Left lung (tissue), 4 donors: ENCODE measurements at regions not wholly inside any gene's neighbourhood (a gene's known extent, or its start where the extent isn't known, plus 50 kb on each side); places are given as distances from the start of the nearest gene placed in this dataset.

Source experiments
- ATAC-seq: fragments of 200-7000 bp; cut with Tn5 transposase; one replicate; pipeline ENCODE4 v1.9.1; 2020; ENCODE audit warnings: moderate library complexity
- DNase-seq, 4 donors: peaks; one replicate each; pipeline ENCODE4 v3.0.0-alpha.2; 2013 to 2020
- H3K27ac ChIP-seq, 2 donors: fragments of 200-600 bp; sonication (generic) in 1 of 2; one replicate each; pipeline versions ENCODE4 v1.5.0 to v1.8.0; 2020 to 2021
- H3K27me3 ChIP-seq, 2 donors: fragments of 200-600 bp; sonication (generic) in 1 of 2; one replicate each; pipeline versions ENCODE4 v1.5.0 to v1.8.0; 2020 to 2021
- H3K36me3 ChIP-seq, 2 donors: fragments of 200-600 bp; sonication (generic) in 1 of 2; one replicate each; pipeline versions ENCODE4 v1.5.0 to v1.8.0; 2020 to 2021
- H3K4me1 ChIP-seq, 2 donors: fragments of 200-600 bp; one replicate each; pipeline ENCODE4 v1.8.0; 2021
- H3K4me3 ChIP-seq, 2 donors: fragments of 200-600 bp; sonication (generic) in 1 of 2; one replicate each; pipeline versions ENCODE4 v1.5.0 to v1.8.0; 2020 to 2021; ENCODE audit warnings: mild to moderate bottlenecking in 1 of 2
- H3K9me3 ChIP-seq, 2 donors: fragments of 200-600 bp; sonication (generic) in 1 of 2; one replicate each; pipeline versions ENCODE4 v1.5.0 to v1.8.0; 2020 to 2021
- intact Hi-C, 2 donors: fragments of 100-400 bp; cut with DNase I; formaldehyde crosslinking; loops; one replicate each; pipeline versions ENCODE4 v1.11.2 to v1.14.2; 2022
- TF ChIP-seq, protein P1 (sequence below), 2 donors: fragments of 200-600 bp; sonication (generic) in 1 of 2; IDR thresholded peaks; one replicate each; pipeline versions ENCODE4 v1.5.0 to v1.8.0; 2021; ENCODE audit warnings: antibody characterized with exemption in 2 of 2
- donor health status: DM: no; HTN: yes; CAD: no.
- donor health status: DM: no; HTN: no; CAD: no.

DNA sequence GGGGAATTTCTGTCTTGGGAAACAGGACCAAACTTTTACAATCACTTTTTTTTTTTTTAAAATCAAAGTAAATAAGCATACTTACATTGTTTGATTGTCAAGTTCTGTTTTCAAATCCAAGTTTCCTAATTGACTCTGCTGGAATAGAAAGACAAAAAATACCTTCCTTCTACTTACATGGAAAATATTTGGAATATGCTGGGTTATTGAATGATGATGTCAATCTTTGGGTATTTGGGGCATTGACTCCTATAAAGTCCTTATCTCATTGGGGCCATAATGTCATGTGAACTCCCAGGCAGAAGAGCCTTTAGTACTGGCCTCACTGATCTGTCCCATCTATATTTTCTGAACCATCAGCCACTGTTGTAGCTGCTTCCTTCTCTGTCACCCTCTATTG is 122.6 kb upstream of the NOX3 start:
- DNase-seq (no peak), ATAC-seq (no peak)
- Histone ChIP-seq H3K27ac (no peak overlapping the region), H3K4me1 (no peaks in the 10 kb centered on the region), H3K36me3 (no peaks in the 10 kb centered on the region), H3K27me3 (no peaks in the 10 kb centered on the region), H3K9me3 (no peaks in the 10 kb centered on the region), H3K4me3 (no peak overlapping the region)
- TF ChIP-seq, protein P1, sequence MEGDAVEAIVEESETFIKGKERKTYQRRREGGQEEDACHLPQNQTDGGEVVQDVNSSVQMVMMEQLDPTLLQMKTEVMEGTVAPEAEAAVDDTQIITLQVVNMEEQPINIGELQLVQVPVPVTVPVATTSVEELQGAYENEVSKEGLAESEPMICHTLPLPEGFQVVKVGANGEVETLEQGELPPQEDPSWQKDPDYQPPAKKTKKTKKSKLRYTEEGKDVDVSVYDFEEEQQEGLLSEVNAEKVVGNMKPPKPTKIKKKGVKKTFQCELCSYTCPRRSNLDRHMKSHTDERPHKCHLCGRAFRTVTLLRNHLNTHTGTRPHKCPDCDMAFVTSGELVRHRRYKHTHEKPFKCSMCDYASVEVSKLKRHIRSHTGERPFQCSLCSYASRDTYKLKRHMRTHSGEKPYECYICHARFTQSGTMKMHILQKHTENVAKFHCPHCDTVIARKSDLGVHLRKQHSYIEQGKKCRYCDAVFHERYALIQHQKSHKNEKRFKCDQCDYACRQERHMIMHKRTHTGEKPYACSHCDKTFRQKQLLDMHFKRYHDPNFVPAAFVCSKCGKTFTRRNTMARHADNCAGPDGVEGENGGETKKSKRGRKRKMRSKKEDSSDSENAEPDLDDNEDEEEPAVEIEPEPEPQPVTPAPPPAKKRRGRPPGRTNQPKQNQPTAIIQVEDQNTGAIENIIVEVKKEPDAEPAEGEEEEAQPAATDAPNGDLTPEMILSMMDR (IDR thresholded peaks at IDR 0.05): no peak
- intact Hi-C loops: no loop called here

DNA sequence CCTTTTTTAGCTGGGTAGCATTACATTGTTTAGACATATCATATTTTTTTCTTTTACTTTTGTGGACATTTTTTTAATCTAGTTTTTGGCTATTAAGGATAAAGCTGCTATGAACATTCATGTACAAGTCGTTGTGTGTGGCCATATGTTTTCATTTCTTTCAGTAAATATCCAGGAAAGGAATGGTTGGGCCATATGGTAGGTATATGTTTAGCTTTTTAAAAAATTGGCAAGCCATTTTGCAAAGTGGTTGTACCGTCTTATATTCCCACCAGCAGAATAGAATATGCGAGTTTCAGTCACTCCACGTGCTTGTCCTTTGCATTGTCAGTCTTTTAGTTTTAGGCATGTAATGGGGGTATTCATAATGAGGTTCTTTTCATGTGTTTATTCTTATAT is 106.3 kb upstream of the NOX3 start:
- H3K4me3 ChIP-seq: no peak overlapping the region
- ATAC-seq (no peak), DNase-seq (no peak)
- H3K9me3 ChIP-seq: no peaks in the 10 kb centered on the region
- H3K27ac ChIP-seq: no peak overlapping the region
- no peaks in the 10 kb centered on the region for H3K27me3 ChIP-seq
- TF ChIP-seq, protein P1 (IDR thresholded peaks at IDR 0.05): no peak
- H3K36me3 ChIP-seq: no peaks in the 10 kb centered on the region
- no peaks in the 10 kb centered on the region for H3K4me1 ChIP-seq
- intact Hi-C loops: no loop called here

DNA sequence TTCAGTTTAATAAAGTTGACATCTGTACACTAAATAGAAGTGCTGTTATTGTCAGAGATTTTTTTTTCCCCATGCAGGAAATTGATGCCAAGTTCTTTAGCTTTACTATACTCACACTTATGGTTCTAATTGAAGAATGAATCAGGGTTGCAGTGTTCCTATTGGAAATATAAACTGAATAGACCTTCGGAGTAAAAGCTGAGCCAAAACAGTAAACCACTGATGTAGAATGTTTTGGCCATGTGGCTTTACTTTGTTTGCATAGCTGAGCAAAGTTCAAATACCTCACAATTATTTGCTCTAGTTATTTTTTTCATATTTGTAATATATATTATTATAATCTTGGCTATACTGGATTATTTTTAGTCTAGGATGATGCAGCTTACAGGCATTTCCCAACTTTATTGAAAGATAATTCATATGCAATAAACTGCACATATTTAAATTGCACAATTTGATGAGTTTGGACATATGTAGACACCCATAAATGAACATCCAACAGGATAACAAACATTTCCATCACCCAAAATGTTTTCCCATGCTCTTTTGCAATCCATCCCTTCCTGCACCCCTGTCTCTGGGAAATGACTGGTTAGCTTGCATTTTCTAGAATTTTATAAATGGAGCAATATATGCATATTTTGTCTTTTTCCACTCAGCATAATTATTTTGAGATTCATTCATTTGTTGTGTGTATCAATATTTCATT is 105.8 kb upstream of the NOX3 start:
- no peak overlapping the region for H3K27ac ChIP-seq
- no peak overlapping the region for H3K4me3 ChIP-seq
- ATAC-seq (no peak), DNase-seq (peak in 1 of 4 donors; percentile 8)
- TF ChIP-seq, protein P1 (IDR thresholded peaks at IDR 0.05): no peak
- H3K27me3 ChIP-seq: no peaks in the 10 kb centered on the region
- H3K4me1 ChIP-seq: no peaks in the 10 kb centered on the region
- H3K36me3 ChIP-seq: no peaks in the 10 kb centered on the region
- no peaks in the 10 kb centered on the region for H3K9me3 ChIP-seq
- intact Hi-C loops: no loop called here

DNA sequence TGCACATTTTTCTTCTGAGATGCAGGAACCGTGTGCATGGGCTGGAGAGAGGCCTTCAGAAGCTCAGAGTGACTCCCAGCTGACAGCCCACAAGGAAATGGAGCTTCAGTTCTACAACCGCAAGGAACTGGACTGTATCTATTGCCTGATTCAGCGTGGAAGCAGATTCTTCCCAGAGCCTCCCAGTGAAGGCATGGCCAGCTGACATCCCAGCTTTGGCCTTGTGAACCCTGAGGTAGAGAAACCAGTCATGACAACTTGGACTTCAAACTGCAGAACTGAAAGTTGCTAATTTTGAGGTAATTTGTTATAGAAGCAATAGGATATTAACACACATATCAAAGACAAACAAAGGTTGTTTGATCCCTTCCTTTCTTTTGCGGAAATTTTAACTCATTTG is 94.3 kb upstream of the NOX3 start:
- ATAC-seq (no peak), DNase-seq (no peak)

DNA sequence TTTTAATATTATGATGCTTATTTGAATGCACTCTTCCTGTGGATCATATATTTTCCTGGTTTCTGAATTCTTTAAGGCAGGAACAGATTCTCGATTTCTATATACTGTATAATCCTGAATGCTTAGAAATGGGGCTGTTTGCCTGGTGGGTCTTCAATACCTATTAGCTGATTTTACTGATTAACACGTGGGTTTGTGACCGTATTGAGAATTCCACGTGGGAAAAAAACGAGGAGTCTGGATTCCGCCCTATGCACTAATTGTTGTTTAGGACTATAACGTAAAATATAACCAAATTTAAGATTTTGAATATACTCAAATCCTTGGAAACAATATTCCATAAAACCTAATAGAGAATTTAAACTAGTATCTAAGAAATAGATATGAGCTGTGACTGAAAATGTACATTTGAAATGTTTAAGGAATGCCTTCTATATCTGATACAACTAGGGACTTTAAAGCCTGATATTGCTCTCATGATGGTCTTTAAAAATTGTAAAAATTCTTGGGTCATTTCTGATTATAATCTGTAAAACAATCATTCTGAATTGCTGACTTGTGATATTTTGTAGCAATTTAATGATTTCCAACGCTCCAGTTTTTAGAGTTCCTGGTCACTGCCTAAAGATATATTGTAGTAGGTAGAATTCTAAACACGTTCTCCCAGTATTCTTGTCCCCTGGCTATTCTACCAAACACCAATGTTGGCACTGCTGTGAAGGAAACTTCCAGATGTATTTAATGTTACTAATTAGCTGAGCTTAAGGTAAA is 93.6 kb upstream of the NOX3 start:
- no peak overlapping the region for H3K27ac ChIP-seq
- H3K36me3 ChIP-seq: no peaks in the 10 kb centered on the region
- H3K27me3 ChIP-seq: no peaks in the 10 kb centered on the region
- H3K4me3 ChIP-seq: no peak overlapping the region
- intact Hi-C loops: no loop called here
- no peaks in the 10 kb centered on the region for H3K4me1 ChIP-seq
- ATAC-seq (no peak), DNase-seq (no peak)
- TF ChIP-seq, protein P1 (IDR thresholded peaks at IDR 0.05): no peak
- H3K9me3 ChIP-seq: no peaks in the 10 kb centered on the region

More for the DNA sequence above, 94.3 kb upstream of the NOX3 start:
- Histone ChIP-seq H3K4me1 (no peaks in the 10 kb centered on the region), H3K36me3 (no peaks in the 10 kb centered on the region), H3K9me3 (no peaks in the 10 kb centered on the region), H3K27ac (no peak overlapping the region), H3K4me3 (no peak overlapping the region), H3K27me3 (no peaks in the 10 kb centered on the region)
- intact Hi-C loops: no loop called here
- TF ChIP-seq, protein P1 (IDR thresholded peaks at IDR 0.05): no peak
